ENCODE measurements at regions not wholly inside any gene's neighbourhood (a gene's known extent, or its start where the extent isn't known, plus 50 kb on each side); places are given as distances from the start of the nearest gene placed in this dataset.
"Not testable (repeated sequence)": the region's sequence is repeated elsewhere in the genome, so short reads cannot be mapped to it uniquely, and the experiment has no call there.

GRCh38 chr1:197985351-197985750, 68.2 kb downstream of the LHX9 start:
- no peaks in the 10 kb centered on the region for H3K9me3 ChIP-seq (ENCODE audit: control insufficient read depth, insufficient read depth, low read depth, low read length)
- no peaks in the 10 kb centered on the region for H3K27me3 ChIP-seq (ENCODE audit: control insufficient read depth, insufficient read depth, low read length)
- H3K9ac ChIP-seq (ENCODE audit: low read length), result no peak overlapping the region
- no peaks in the 10 kb centered on the region for H3K36me3 ChIP-seq (ENCODE audit: control insufficient read depth, insufficient read depth, low read length)
- no peaks in the 10 kb centered on the region for H3K4me1 ChIP-seq (ENCODE audit: control insufficient read depth, insufficient read depth, low read length)
- no peak overlapping the region for H3K27ac ChIP-seq (ENCODE audit: low read depth, low read length)
- no peak overlapping the region for H3K4me3 ChIP-seq (ENCODE audit: low read depth, low read length)

GRCh38 chr1:197986817-197987216, 69.6 kb downstream of the LHX9 start:
- H3K9me3 ChIP-seq (ENCODE audit: control insufficient read depth, insufficient read depth, low read depth, low read length), result no peaks in the 10 kb centered on the region
- H3K27me3 ChIP-seq (ENCODE audit: control insufficient read depth, insufficient read depth, low read length), result no peaks in the 10 kb centered on the region
- no peak overlapping the region for H3K9ac ChIP-seq (ENCODE audit: low read length)
- no peak overlapping the region for H3K27ac ChIP-seq (ENCODE audit: low read depth, low read length)
- no peaks in the 10 kb centered on the region for H3K36me3 ChIP-seq (ENCODE audit: control insufficient read depth, insufficient read depth, low read length)
- H3K4me1 ChIP-seq (ENCODE audit: control insufficient read depth, insufficient read depth, low read length), result no peaks in the 10 kb centered on the region
- no peak overlapping the region for H3K4me3 ChIP-seq (ENCODE audit: low read depth, low read length)

GRCh38 chr1:197987294-197987693, 70.1 kb downstream of the LHX9 start:
- no peaks in the 10 kb centered on the region for H3K9me3 ChIP-seq (ENCODE audit: control insufficient read depth, insufficient read depth, low read depth, low read length)
- no peak overlapping the region for H3K27ac ChIP-seq (ENCODE audit: low read depth, low read length)
- H3K9ac ChIP-seq (ENCODE audit: low read length), result no peak overlapping the region
- H3K36me3 ChIP-seq (ENCODE audit: control insufficient read depth, insufficient read depth, low read length), result no peaks in the 10 kb centered on the region
- H3K4me3 ChIP-seq (ENCODE audit: low read depth, low read length), result no peak overlapping the region
- no peaks in the 10 kb centered on the region for H3K27me3 ChIP-seq (ENCODE audit: control insufficient read depth, insufficient read depth, low read length)
- H3K4me1 ChIP-seq (ENCODE audit: control insufficient read depth, insufficient read depth, low read length), result no peaks in the 10 kb centered on the region

- not testable (repeated sequence) for H3K9me3 ChIP-seq (ENCODE audit: control insufficient read depth, insufficient read depth, low read depth, low read length); H3K9ac ChIP-seq (ENCODE audit: low read length); H3K4me1 ChIP-seq (ENCODE audit: control insufficient read depth, insufficient read depth, low read length); H3K4me3 ChIP-seq (ENCODE audit: low read depth, low read length); H3K36me3 ChIP-seq (ENCODE audit: control insufficient read depth, insufficient read depth, low read length); H3K27me3 ChIP-seq (ENCODE audit: control insufficient read depth, insufficient read depth, low read length); H3K27ac ChIP-seq (ENCODE audit: low read depth, low read length)
Measured at GRCh38 chr1:197988581-197988980, 71.4 kb downstream of the LHX9 start.

- Histone ChIP-seq H3K9me3 (ENCODE audit: control insufficient read depth, insufficient read depth, low read depth, low read length) (no peaks in the 10 kb centered on the region), H3K27me3 (ENCODE audit: control insufficient read depth, insufficient read depth, low read length) (no peaks in the 10 kb centered on the region), H3K4me3 (ENCODE audit: low read depth, low read length) (no peak overlapping the region), H3K36me3 (ENCODE audit: control insufficient read depth, insufficient read depth, low read length) (no peaks in the 10 kb centered on the region), H3K4me1 (ENCODE audit: control insufficient read depth, insufficient read depth, low read length) (no peaks in the 10 kb centered on the region), H3K9ac (ENCODE audit: low read length) (no peak overlapping the region), H3K27ac (ENCODE audit: low read depth, low read length) (no peak overlapping the region)
Measured at GRCh38 chr1:197989058-197989457, 71.9 kb downstream of the LHX9 start.

- Histone ChIP-seq H3K9me3 (ENCODE audit: control insufficient read depth, insufficient read depth, low read depth, low read length) (no peaks in the 10 kb centered on the region), H3K4me3 (ENCODE audit: low read depth, low read length) (no peak overlapping the region), H3K9ac (ENCODE audit: low read length) (no peak overlapping the region), H3K4me1 (ENCODE audit: control insufficient read depth, insufficient read depth, low read length) (no peaks in the 10 kb centered on the region), H3K27ac (ENCODE audit: low read depth, low read length) (no peak overlapping the region), H3K27me3 (ENCODE audit: control insufficient read depth, insufficient read depth, low read length) (no peaks in the 10 kb centered on the region), H3K36me3 (ENCODE audit: control insufficient read depth, insufficient read depth, low read length) (no peaks in the 10 kb centered on the region)
Measured at GRCh38 chr1:197991594-197991993, 74.4 kb downstream of the LHX9 start.

- no peak overlapping the region for H3K4me3 ChIP-seq (ENCODE audit: low read depth, low read length)
- no peak overlapping the region for H3K9ac ChIP-seq (ENCODE audit: low read length)
- H3K4me1 ChIP-seq (ENCODE audit: control insufficient read depth, insufficient read depth, low read length), result no peaks in the 10 kb centered on the region
- H3K27ac ChIP-seq (ENCODE audit: low read depth, low read length), result no peak overlapping the region
- no peaks in the 10 kb centered on the region for H3K9me3 ChIP-seq (ENCODE audit: control insufficient read depth, insufficient read depth, low read depth, low read length)
- no peaks in the 10 kb centered on the region for H3K36me3 ChIP-seq (ENCODE audit: control insufficient read depth, insufficient read depth, low read length)
- no peaks in the 10 kb centered on the region for H3K27me3 ChIP-seq (ENCODE audit: control insufficient read depth, insufficient read depth, low read length)
Measured at GRCh38 chr1:197994907-197995407, 77.8 kb downstream of the LHX9 start.

- H3K4me1 ChIP-seq (ENCODE audit: control insufficient read depth, insufficient read depth, low read length), result no peaks in the 10 kb centered on the region
- H3K36me3 ChIP-seq (ENCODE audit: control insufficient read depth, insufficient read depth, low read length), result no peaks in the 10 kb centered on the region
- no peak overlapping the region for H3K27ac ChIP-seq (ENCODE audit: low read depth, low read length)
- H3K4me3 ChIP-seq (ENCODE audit: low read depth, low read length), result no peak overlapping the region
- no peak overlapping the region for H3K9ac ChIP-seq (ENCODE audit: low read length)
- no peaks in the 10 kb centered on the region for H3K27me3 ChIP-seq (ENCODE audit: control insufficient read depth, insufficient read depth, low read length)
- no peaks in the 10 kb centered on the region for H3K9me3 ChIP-seq (ENCODE audit: control insufficient read depth, insufficient read depth, low read depth, low read length)
Measured at GRCh38 chr1:197995408-197996258, 78.5 kb downstream of the LHX9 start.

GRCh38 chr1:197996259-197996512, 79.0 kb downstream of the LHX9 start:
- H3K27me3 ChIP-seq (ENCODE audit: control insufficient read depth, insufficient read depth, low read length); H3K27ac ChIP-seq (ENCODE audit: low read depth, low read length); H3K9ac ChIP-seq (ENCODE audit: low read length); H3K4me1 ChIP-seq (ENCODE audit: control insufficient read depth, insufficient read depth, low read length); H3K36me3 ChIP-seq (ENCODE audit: control insufficient read depth, insufficient read depth, low read length); H3K9me3 ChIP-seq (ENCODE audit: control insufficient read depth, insufficient read depth, low read depth, low read length); H3K4me3 ChIP-seq (ENCODE audit: low read depth, low read length): not testable (repeated sequence)

GRCh38 chr1:197998110-197998509, 80.9 kb downstream of the LHX9 start:
- H3K36me3 ChIP-seq (ENCODE audit: control insufficient read depth, insufficient read depth, low read length), result no peaks in the 10 kb centered on the region
- no peak overlapping the region for H3K27ac ChIP-seq (ENCODE audit: low read depth, low read length)
- H3K4me3 ChIP-seq (ENCODE audit: low read depth, low read length), result no peak overlapping the region
- H3K9me3 ChIP-seq (ENCODE audit: control insufficient read depth, insufficient read depth, low read depth, low read length), result no peaks in the 10 kb centered on the region
- H3K9ac ChIP-seq (ENCODE audit: low read length), result no peak overlapping the region
- no peaks in the 10 kb centered on the region for H3K27me3 ChIP-seq (ENCODE audit: control insufficient read depth, insufficient read depth, low read length)
- H3K4me1 ChIP-seq (ENCODE audit: control insufficient read depth, insufficient read depth, low read length), result no peaks in the 10 kb centered on the region

- Histone ChIP-seq H3K4me3 (ENCODE audit: low read depth, low read length) (no peak overlapping the region), H3K9ac (ENCODE audit: low read length) (no peak overlapping the region), H3K27ac (ENCODE audit: low read depth, low read length) (no peak overlapping the region)
Measured at GRCh38 chr1:198001776-198002408, 84.7 kb downstream of the LHX9 start.

More at GRCh38 chr1:198001776-198002408, 84.7 kb downstream of the LHX9 start:
- Histone ChIP-seq H3K4me1 (ENCODE audit: control insufficient read depth, insufficient read depth, low read length) (no peaks in the 10 kb centered on the region), H3K9me3 (ENCODE audit: control insufficient read depth, insufficient read depth, low read depth, low read length) (no peaks in the 10 kb centered on the region), H3K27me3 (ENCODE audit: control insufficient read depth, insufficient read depth, low read length) (no peaks in the 10 kb centered on the region), H3K36me3 (ENCODE audit: control insufficient read depth, insufficient read depth, low read length) (no peaks in the 10 kb centered on the region)

All from HUES6 (cell line).